ENCODE measurements at regions not wholly inside any gene's neighbourhood (a gene's known extent, or its start where the extent isn't known, plus 50 kb on each side); places are given as distances from the start of the nearest gene placed in this dataset.

DNA sequence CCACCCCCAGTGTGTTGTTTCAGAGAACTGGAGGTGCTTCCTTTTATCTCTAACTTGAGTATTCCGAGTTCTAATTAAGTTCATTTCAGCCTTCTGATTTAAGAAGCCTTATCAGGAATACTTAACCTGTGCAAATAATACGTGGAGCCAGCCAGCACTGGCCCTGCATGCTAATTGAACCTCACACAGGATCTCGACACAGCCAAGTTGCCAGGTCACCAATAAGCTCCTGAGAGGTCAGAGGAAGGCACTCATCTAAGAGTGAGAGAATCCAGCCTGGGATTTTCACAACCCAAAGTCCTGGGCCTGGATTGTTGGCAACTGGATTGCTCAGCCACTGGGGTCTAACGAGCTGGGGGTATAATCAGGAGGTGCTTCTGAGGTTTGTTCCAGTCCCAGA, 157.7 kb upstream of the LRFN2 start:
- Histone ChIP-seq H3K4me3 (replicated peaks in 1 of 3; ENCODE audit: insufficient read depth in 1 of 3, low read depth in 2 of 3, low read length in 3 of 3) (no peak overlapping the region), H4K20me1 (ENCODE audit: insufficient read depth, low read length) (no peaks in the 10 kb centered on the region; the same call in 1 of the 2 replicates), H3K4me2 (ENCODE audit: low read depth, low read length) (no peak overlapping the region), H3K79me2 (ENCODE audit: insufficient read depth, low read length) (no peaks in the 10 kb centered on the region), H3K4me1 (ENCODE audit: insufficient read depth, low read length) (no peaks in the 10 kb centered on the region), H3K27me3 (ENCODE audit: control insufficient read depth in 1 of 2, insufficient read depth in 2 of 2, low read length in 2 of 2) (peaks cover 0 to 24% of the 10 kb centered on the region in 2 experiments; a peak in 2 of 5 replicates), H3K27ac (ENCODE audit: extremely low read length, insufficient read depth, low read length) (no peak overlapping the region), H3K9ac (ENCODE audit: insufficient read depth, low read depth, low read length) (no peak overlapping the region), H2AFZ (ENCODE audit: low read length) (no peak overlapping the region), H3K9me3 (ENCODE audit: low read length) (no peaks in the 10 kb centered on the region), H3K36me3 (replicated peaks in 1 of 2; ENCODE audit: control insufficient read depth in 1 of 2, insufficient read depth in 2 of 2, low read length in 2 of 2) (no peaks in the 10 kb centered on the region)
- CTCF ChIA-PET (ENCODE audit: low intra/inter-chr PET ratio, low total read pairs) = no interaction called here
- intact Hi-C loops (cut with micrococcal nuclease; ENCODE audit: unreplicated experiment) (no loop called here), in situ Hi-C loops (cut with HindIII; ENCODE audit: extremely low pct_ligation_motif_present, low pct_unique_long_range_greater_than_20kb) (no loop called here)
- BruUV-seq (replicated peaks) = no TSS peak
- POLR2A ChIA-PET = no interaction called here
- DNase-seq (ENCODE audit: low spot score) (no peak), ATAC-seq (no peak), FAIRE-seq (no peak)
- 0% methylated on average over 4 of the region's 4 CpGs for WGBS (ENCODE audit: low lambda C conversion rate)
- TF ChIP-seq FOXA3 (CRISPR knock-in tag; IDR thresholded peaks at IDR 0.05) = no peak
- no peak for TF ChIP-seq ZNF766 (CRISPR knock-in tag; IDR thresholded peaks at IDR 0.05; ENCODE audit: borderline replicate concordance)
- TF ChIP-seq MAZ (IDR thresholded peaks at IDR 0.05; ENCODE audit: borderline replicate concordance, low read depth, low read length) = no peak
- TF ChIP-seq MAZ (CRISPR knock-in tag; IDR thresholded peaks at IDR 0.05; ENCODE audit: low read depth) = no peak
- TF ChIP-seq SMC3 (IDR thresholded peaks at IDR 0.05; ENCODE audit: low read length) = no peak
- no peak for TF ChIP-seq HHEX (CRISPR knock-in tag; IDR thresholded peaks at IDR 0.05)
- no peak for TF ChIP-seq BCLAF1 (IDR thresholded peaks at IDR 0.05)
- no peak for TF ChIP-seq USF2 (IDR thresholded peaks at IDR 0.05; ENCODE audit: low read depth, low read length)
- TF ChIP-seq USF2 (CRISPR knock-in tag; IDR thresholded peaks at IDR 0.05; ENCODE audit: borderline replicate concordance) = no peak
- TF ChIP-seq, protein P1, sequence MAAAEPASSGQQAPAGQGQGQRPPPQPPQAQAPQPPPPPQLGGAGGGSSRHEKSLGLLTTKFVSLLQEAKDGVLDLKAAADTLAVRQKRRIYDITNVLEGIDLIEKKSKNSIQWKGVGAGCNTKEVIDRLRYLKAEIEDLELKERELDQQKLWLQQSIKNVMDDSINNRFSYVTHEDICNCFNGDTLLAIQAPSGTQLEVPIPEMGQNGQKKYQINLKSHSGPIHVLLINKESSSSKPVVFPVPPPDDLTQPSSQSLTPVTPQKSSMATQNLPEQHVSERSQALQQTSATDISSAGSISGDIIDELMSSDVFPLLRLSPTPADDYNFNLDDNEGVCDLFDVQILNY (CRISPR knock-in tag; conservative IDR thresholded peaks at IDR 0.05) = no peak
- TF ChIP-seq ELF4 (CRISPR knock-in tag; IDR thresholded peaks at IDR 0.05; ENCODE audit: borderline replicate concordance) = no peak
- TF ChIP-seq, protein P2, sequence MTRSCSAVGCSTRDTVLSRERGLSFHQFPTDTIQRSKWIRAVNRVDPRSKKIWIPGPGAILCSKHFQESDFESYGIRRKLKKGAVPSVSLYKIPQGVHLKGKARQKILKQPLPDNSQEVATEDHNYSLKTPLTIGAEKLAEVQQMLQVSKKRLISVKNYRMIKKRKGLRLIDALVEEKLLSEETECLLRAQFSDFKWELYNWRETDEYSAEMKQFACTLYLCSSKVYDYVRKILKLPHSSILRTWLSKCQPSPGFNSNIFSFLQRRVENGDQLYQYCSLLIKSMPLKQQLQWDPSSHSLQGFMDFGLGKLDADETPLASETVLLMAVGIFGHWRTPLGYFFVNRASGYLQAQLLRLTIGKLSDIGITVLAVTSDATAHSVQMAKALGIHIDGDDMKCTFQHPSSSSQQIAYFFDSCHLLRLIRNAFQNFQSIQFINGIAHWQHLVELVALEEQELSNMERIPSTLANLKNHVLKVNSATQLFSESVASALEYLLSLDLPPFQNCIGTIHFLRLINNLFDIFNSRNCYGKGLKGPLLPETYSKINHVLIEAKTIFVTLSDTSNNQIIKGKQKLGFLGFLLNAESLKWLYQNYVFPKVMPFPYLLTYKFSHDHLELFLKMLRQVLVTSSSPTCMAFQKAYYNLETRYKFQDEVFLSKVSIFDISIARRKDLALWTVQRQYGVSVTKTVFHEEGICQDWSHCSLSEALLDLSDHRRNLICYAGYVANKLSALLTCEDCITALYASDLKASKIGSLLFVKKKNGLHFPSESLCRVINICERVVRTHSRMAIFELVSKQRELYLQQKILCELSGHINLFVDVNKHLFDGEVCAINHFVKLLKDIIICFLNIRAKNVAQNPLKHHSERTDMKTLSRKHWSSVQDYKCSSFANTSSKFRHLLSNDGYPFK (CRISPR knock-in tag; IDR thresholded peaks at IDR 0.05; ENCODE audit: borderline replicate concordance) = no peak
